ENCODE measurements at regions not wholly inside any gene's neighbourhood (a gene's known extent, or its start where the extent isn't known, plus 50 kb on each side); places are given as distances from the start of the nearest gene placed in this dataset.
A peak's percentile ranks its signal among the peaks of the same experiment; 100 is the strongest.

GRCh38 chr16:66039793-66040192 is 326.7 kb upstream of the CDH5 start:
- Mint-ChIP-seq H3K4me3 (ENCODE audit: unreplicated experiment) (no peak overlapping the region), H3K27ac (ENCODE audit: unreplicated experiment) (no peak overlapping the region), H3K4me1 (ENCODE audit: low read depth) (peaks cover 26% of the 10 kb centered on the region), H3K36me3 (ENCODE audit: low read depth) (no peaks in the 10 kb centered on the region), H3K9me3 (ENCODE audit: low read depth) (no peaks in the 10 kb centered on the region), H3K27me3 (ENCODE audit: low read depth) (no peaks in the 10 kb centered on the region)
- DNase-seq (ENCODE audit: low spot score), result no peak
- TF ChIP-seq, protein P1, sequence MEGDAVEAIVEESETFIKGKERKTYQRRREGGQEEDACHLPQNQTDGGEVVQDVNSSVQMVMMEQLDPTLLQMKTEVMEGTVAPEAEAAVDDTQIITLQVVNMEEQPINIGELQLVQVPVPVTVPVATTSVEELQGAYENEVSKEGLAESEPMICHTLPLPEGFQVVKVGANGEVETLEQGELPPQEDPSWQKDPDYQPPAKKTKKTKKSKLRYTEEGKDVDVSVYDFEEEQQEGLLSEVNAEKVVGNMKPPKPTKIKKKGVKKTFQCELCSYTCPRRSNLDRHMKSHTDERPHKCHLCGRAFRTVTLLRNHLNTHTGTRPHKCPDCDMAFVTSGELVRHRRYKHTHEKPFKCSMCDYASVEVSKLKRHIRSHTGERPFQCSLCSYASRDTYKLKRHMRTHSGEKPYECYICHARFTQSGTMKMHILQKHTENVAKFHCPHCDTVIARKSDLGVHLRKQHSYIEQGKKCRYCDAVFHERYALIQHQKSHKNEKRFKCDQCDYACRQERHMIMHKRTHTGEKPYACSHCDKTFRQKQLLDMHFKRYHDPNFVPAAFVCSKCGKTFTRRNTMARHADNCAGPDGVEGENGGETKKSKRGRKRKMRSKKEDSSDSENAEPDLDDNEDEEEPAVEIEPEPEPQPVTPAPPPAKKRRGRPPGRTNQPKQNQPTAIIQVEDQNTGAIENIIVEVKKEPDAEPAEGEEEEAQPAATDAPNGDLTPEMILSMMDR (IDR thresholded peaks at IDR 0.05), result no peak

DNA sequence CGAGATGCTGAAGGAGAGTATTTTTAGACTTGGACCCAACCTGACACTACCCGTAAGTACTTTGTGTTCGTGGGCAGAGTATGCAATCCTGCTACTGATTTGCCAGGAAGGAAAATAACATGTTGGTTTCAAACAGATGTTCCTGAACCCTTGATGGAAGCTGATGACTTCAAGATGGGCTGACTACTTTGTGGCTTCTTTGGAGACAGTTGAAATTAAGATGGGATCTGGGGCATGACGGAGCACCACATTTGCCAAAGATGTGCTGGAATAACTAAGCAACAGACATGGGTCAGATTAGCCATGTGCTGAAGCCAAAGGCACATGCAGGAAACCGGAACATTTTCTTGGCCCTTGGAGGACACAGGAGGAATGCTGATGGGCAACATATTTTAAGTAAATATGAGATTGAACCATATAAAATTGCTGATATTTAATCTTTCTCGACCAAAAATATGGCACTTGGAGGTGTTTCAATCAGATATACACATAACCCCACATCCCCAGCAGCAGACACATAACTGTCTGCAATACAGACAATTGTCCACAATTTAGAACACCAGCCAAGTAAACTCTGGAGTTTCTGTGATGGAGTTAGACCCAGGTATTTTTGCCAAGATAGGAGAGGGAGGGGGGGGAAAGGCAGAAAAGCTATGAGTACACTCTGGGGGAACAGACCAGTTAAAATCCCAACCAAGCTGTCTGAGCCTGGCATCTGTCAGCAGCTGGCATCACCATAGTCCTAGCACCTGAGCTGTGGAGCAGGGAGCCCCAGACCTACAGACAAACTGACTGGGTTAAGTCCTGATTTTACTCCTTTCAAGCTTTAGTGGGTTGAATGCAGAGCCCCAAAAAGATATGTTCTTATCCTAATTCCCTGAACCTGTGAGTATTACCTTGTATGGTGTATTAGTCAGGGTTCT is 329.4 kb upstream of the CDH5 start:
- Mint-ChIP-seq H3K27me3 (ENCODE audit: low read depth) (no peaks in the 10 kb centered on the region), H3K4me3 (ENCODE audit: unreplicated experiment) (no peak overlapping the region), H3K36me3 (ENCODE audit: low read depth) (no peaks in the 10 kb centered on the region), H3K9me3 (ENCODE audit: low read depth) (no peaks in the 10 kb centered on the region), H3K27ac (ENCODE audit: unreplicated experiment) (peak overlapping the region; percentile 74), H3K4me1 (ENCODE audit: low read depth) (peaks cover 26% of the 10 kb centered on the region)
- TF ChIP-seq, protein P1 (IDR thresholded peaks at IDR 0.05), result no peak
- no peak for DNase-seq (ENCODE audit: low spot score)

DNA sequence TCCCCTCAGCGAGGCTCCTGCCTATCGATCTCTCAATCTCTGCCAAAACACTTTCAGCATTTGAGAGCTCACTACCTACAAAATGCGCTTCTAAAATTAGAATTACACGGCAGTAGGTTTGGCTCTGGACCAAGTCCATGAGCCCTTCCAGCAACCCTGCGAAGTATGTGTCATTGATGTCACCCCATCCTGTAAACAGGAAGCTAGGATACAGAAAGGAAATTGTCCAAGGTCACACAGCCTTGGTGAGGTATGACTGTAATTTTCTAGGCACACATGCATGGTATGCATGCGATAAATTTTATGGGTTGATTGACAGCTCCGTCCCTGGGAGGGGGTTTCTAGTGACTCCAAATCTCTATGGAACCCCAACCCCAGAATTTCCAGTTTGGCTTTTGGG is 330.3 kb upstream of the CDH5 start:
- Mint-ChIP-seq H3K9me3 (ENCODE audit: low read depth) (no peaks in the 10 kb centered on the region), H3K4me1 (ENCODE audit: low read depth) (peaks cover 26% of the 10 kb centered on the region), H3K27me3 (ENCODE audit: low read depth) (no peaks in the 10 kb centered on the region), H3K27ac (ENCODE audit: unreplicated experiment) (peak overlapping the region; percentile 59), H3K36me3 (ENCODE audit: low read depth) (no peaks in the 10 kb centered on the region), H3K4me3 (ENCODE audit: unreplicated experiment) (no peak overlapping the region)
- TF ChIP-seq, protein P1 (IDR thresholded peaks at IDR 0.05), result no peak
- no peak for DNase-seq (ENCODE audit: low spot score)

DNA sequence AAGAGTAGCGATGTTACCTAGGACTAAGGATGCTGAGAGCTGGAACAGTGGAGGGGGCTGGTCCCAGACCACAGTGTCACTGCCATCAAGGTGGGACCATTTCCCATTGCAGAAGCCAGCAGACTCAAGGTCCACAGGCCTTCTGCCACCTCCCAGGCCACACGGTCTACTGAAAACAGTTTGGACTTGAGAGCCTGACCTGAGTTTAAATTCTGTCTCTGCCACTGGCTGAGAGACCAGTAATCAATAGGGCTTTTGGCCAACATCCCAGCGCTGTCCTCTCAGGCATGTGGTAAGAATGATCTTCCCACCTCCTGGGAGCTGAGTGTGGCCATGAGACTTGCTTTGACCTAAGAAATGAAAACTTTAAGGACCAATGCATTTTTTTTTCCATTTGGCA is 331.4 kb upstream of the CDH5 start:
- TF ChIP-seq, protein P1 (IDR thresholded peaks at IDR 0.05), result no peak
- no peak for DNase-seq (ENCODE audit: low spot score)
- Mint-ChIP-seq H3K27me3 (ENCODE audit: low read depth) (no peaks in the 10 kb centered on the region), H3K4me3 (ENCODE audit: unreplicated experiment) (no peak overlapping the region), H3K27ac (ENCODE audit: unreplicated experiment) (no peak overlapping the region), H3K4me1 (ENCODE audit: low read depth) (peaks cover 29% of the 10 kb centered on the region), H3K9me3 (ENCODE audit: low read depth) (no peaks in the 10 kb centered on the region), H3K36me3 (ENCODE audit: low read depth) (no peaks in the 10 kb centered on the region)

- Mint-ChIP-seq H3K4me1 (ENCODE audit: low read depth) (peaks cover 43% of the 10 kb centered on the region), H3K4me3 (ENCODE audit: unreplicated experiment) (no peak overlapping the region), H3K36me3 (ENCODE audit: low read depth) (no peaks in the 10 kb centered on the region), H3K9me3 (ENCODE audit: low read depth) (no peaks in the 10 kb centered on the region), H3K27ac (ENCODE audit: unreplicated experiment) (no peak overlapping the region), H3K27me3 (ENCODE audit: low read depth) (no peaks in the 10 kb centered on the region)
- no peak for DNase-seq (ENCODE audit: low spot score)
- TF ChIP-seq, protein P1 (IDR thresholded peaks at IDR 0.05), result no peak
Measured at GRCh38 chr16:66032841-66033240, 333.6 kb upstream of the CDH5 start.
